ENCODE measurements at regions not wholly inside any gene's neighbourhood (a gene's known extent, or its start where the extent isn't known, plus 50 kb on each side); places are given as distances from the start of the nearest gene placed in this dataset.

DNA sequence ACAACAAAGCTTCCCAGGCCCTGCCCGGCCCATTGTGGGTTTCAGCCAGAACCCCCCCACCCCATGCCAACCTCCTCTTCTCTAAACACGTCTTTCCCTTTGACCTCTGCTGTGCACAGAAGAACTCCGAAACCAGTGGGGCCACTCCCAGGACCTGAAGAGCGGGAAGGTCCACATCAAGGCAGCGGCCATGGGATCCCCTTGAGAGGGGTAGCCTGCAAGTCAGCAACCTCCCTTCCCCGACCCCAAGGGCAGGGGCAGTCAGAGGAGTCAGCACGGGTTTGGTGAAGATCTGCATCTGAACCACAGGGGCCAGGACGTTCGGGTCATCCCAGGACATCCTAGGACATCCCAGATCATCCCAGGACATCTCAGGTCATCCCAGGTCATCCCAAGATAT lies 379.9 kb upstream of the IRX4 start:
- DNase-seq (ENCODE audit: low read depth in 1 of 2, low spot score in 2 of 2) (no peak), FAIRE-seq (no peak)
- POLR2A ChIA-PET (ENCODE audit: partially characterized antibody) = no interaction called here
- H3K9ac ChIP-seq (replicated peaks in 1 of 4; ENCODE audit: extremely low read depth in 1 of 4, low read depth in 3 of 4, low read length in 3 of 4) = no peak overlapping the region
- H2BK5ac ChIP-seq (ENCODE audit: low read depth, low read length) = no peak overlapping the region
- H3K23ac ChIP-seq (ENCODE audit: insufficient read length) = no peak overlapping the region
- no peak overlapping the region for H3K4ac ChIP-seq (replicated peaks; ENCODE audit: insufficient read length, low read depth, low read length)
- no peak overlapping the region for H3K27ac ChIP-seq (ENCODE audit: low read depth, low read length)
- no peaks in the 10 kb centered on the region for H4K20me1 ChIP-seq (replicated peaks in 1 of 2; ENCODE audit: control insufficient read depth in 1 of 2, insufficient read depth in 2 of 2, low read length in 2 of 2)
- no peaks in the 10 kb centered on the region for H3K23me2 ChIP-seq (ENCODE audit: low read depth, low read length)
- no peak overlapping the region for H2AFZ ChIP-seq (ENCODE audit: low read length)
- no peaks in the 10 kb centered on the region for H3K9me3 ChIP-seq (ENCODE audit: insufficient read depth in 2 of 2, low read depth in 1 of 2, low read length in 1 of 2)
- no peaks in the 10 kb centered on the region for H3K36me3 ChIP-seq (ENCODE audit: control insufficient read depth in 2 of 4, insufficient read depth in 4 of 4, low read length in 3 of 4)
- H3K27me3 ChIP-seq (replicated peaks in 1 of 4; ENCODE audit: control insufficient read depth in 3 of 4, extremely low read depth in 1 of 4, insufficient read depth in 3 of 4, low read length in 3 of 4) = no peaks in the 10 kb centered on the region; a peak in 1 of 7 replicates
- H2BK120ac ChIP-seq (replicated peaks; ENCODE audit: low read depth, low read length) = no peak overlapping the region
- no peak overlapping the region for H4K5ac ChIP-seq (ENCODE audit: insufficient read length, low read depth, low read length)
- 85% methylated on average over 9 of the region's 9 CpGs; no CpG with 5 or more reads in 1 of the 2 experiments for WGBS, 2 experiments (ENCODE audit: extremely low coverage in 1 of 2, insufficient coverage in 1 of 2, insufficient read length in 1 of 2, insufficient replicate concordance in 2 of 2, low coverage in 1 of 2, low lambda C conversion rate in 2 of 2, missing lambda C conversion rate in 1 of 2)
- H3K4me1 ChIP-seq (replicated peaks in 1 of 4; ENCODE audit: control insufficient read depth in 3 of 4, insufficient read depth in 4 of 4, low read length in 3 of 4) = no peaks in the 10 kb centered on the region
- H3K4me2 ChIP-seq (ENCODE audit: insufficient read depth in 1 of 2, low read depth in 2 of 2, low read length in 2 of 2) = no peak overlapping the region
- no peak overlapping the region for H2BK12ac ChIP-seq (ENCODE audit: low read depth, low read length)
- H3K79me2 ChIP-seq (ENCODE audit: control insufficient read depth in 1 of 2, insufficient read depth in 2 of 2, low read length in 2 of 2) = no peaks in the 10 kb centered on the region
- H4K8ac ChIP-seq (ENCODE audit: extremely low read depth, insufficient read depth, low read length) = no peak overlapping the region; the same call in 1 of the 2 replicates
- H4K91ac ChIP-seq (replicated peaks; ENCODE audit: insufficient read length, low read length) = no peak overlapping the region
- no peak overlapping the region for H3K4me3 ChIP-seq (ENCODE audit: extremely low read depth in 1 of 4, insufficient read depth in 2 of 4, low read depth in 3 of 4, low read length in 4 of 4)
- CTCF ChIA-PET (ENCODE audit: partially characterized antibody) = interaction anchor here (1.3 kb wide), 1 partner anchor 23 kb away, joined by 4 read pairs; no protein-coding TSS in a partner anchor
- H3K56ac ChIP-seq (replicated peaks; ENCODE audit: insufficient read length, low read depth, low read length) = no peak overlapping the region
- no peak overlapping the region for H3K18ac ChIP-seq (ENCODE audit: extremely low read depth, low read length)
- H3K14ac ChIP-seq (ENCODE audit: insufficient read length) = no peak overlapping the region
- H3K79me1 ChIP-seq (ENCODE audit: low read depth, low read length) = no peaks in the 10 kb centered on the region
- no peak overlapping the region for H2BK20ac ChIP-seq (ENCODE audit: low read length)
- H2BK15ac ChIP-seq (ENCODE audit: low read length) = no peak overlapping the region
- H2AK5ac ChIP-seq (ENCODE audit: low read depth, low read length) = no peak overlapping the region
- TF ChIP-seq POLR2A (IDR thresholded peaks at IDR 0.05; ENCODE audit: control extremely low read depth in 1 of 2, low read depth in 2 of 2, low read length in 2 of 2) = no peak

All from H1 (cell line).